H9 (cell line): ENCODE measurements at regions not wholly inside any gene's neighbourhood (a gene's known extent, or its start where the extent isn't known, plus 50 kb on each side); places are given as distances from the start of the nearest gene placed in this dataset.

Experiments used
- DNase-seq: peaks from one replicate; pipeline ENCODE4 v3.0.0-alpha.2; 2017
- H2AFZ ChIP-seq: one replicate; pipeline ENCODE4 v1.6.1; 2013; ENCODE audit warnings: mild to moderate bottlenecking, low read length, control low read depth, moderate library complexity
- H2AK5ac ChIP-seq: 2 replicates; pipeline ENCODE4 v1.6.1; 2013; ENCODE audit warnings: low read length, control low read depth, mixed read lengths; ENCODE audit not compliant: insufficient read length
- H2BK120ac ChIP-seq: one replicate; pipeline ENCODE4 v1.6.1; 2013; ENCODE audit warnings: low read depth, mild to moderate bottlenecking, low read length, control low read depth, inconsistent platforms; ENCODE audit not compliant: poor library complexity, severe bottlenecking
- H2BK12ac ChIP-seq: 2 replicates; pipeline ENCODE4 v1.6.1; 2013; ENCODE audit warnings: low read length, control low read depth, mixed read lengths, low read depth; ENCODE audit not compliant: insufficient read length
- H2BK15ac ChIP-seq: 2 replicates; pipeline ENCODE4 v1.6.1; 2013; ENCODE audit warnings: low read depth, low read length, control low read depth
- H2BK20ac ChIP-seq: one replicate; pipeline ENCODE4 v1.6.1; 2013; ENCODE audit warnings: low read depth, mild to moderate bottlenecking, low read length, control low read depth, inconsistent platforms; ENCODE audit not compliant: poor library complexity, severe bottlenecking
- H2BK5ac ChIP-seq: 2 replicates; pipeline ENCODE4 v1.6.1; 2013; ENCODE audit warnings: low read length, control low read depth, mixed read lengths; ENCODE audit not compliant: insufficient read length
- H3K14ac ChIP-seq: 2 replicates; pipeline ENCODE4 v1.6.1; 2013; ENCODE audit warnings: low read length, control low read depth; ENCODE audit not compliant: insufficient read depth
- H3K18ac ChIP-seq: 2 replicates; pipeline ENCODE4 v1.6.1; 2013; ENCODE audit warnings: low read depth, mild to moderate bottlenecking, mixed read lengths, low read length, control low read depth; ENCODE audit not compliant: insufficient read length
- H3K23ac ChIP-seq: 2 replicates; pipeline ENCODE4 v1.6.1; 2013; ENCODE audit warnings: low read length, control low read depth, mixed read lengths, low read depth; ENCODE audit not compliant: insufficient read length
- H3K23me2 ChIP-seq: 2 replicates; pipeline ENCODE4 v1.6.1; 2013; ENCODE audit warnings: low read depth, mild to moderate bottlenecking, mixed read lengths, low read length, control low read depth; ENCODE audit not compliant: insufficient read length, poor library complexity, severe bottlenecking
- H3K27ac ChIP-seq: 2 replicates; pipeline ENCODE4 v1.5.1; 2013; ENCODE audit warnings: low read length, control low read depth, mixed read lengths, low read depth; ENCODE audit not compliant: insufficient read length
- H3K27me3 ChIP-seq: 2 replicates; pipeline ENCODE4 v1.6.1; 2013; ENCODE audit warnings: low read length, control low read depth, inconsistent platforms; ENCODE audit not compliant: insufficient read depth
- H3K4ac ChIP-seq: 2 replicates; pipeline ENCODE4 v1.6.1; 2013; ENCODE audit warnings: low read depth, mild to moderate bottlenecking, control low read depth, inconsistent platforms, low read length, moderate library complexity
- H3K4me1 ChIP-seq: 2 replicates; pipeline ENCODE4 v1.6.1; 2013; ENCODE audit warnings: low read length, control low read depth, inconsistent platforms; ENCODE audit not compliant: insufficient read depth
- H3K4me2 ChIP-seq: 2 replicates; pipeline ENCODE4 v1.6.1; 2013; ENCODE audit warnings: low read length, control low read depth, mixed read lengths; ENCODE audit not compliant: insufficient read length, insufficient read depth
- H3K56ac ChIP-seq: 2 replicates; pipeline ENCODE4 v1.6.1; 2013; ENCODE audit warnings: low read depth, mild to moderate bottlenecking, mixed read lengths, low read length, control low read depth; ENCODE audit not compliant: insufficient read length
- H3K79me1 ChIP-seq: 2 replicates; pipeline ENCODE4 v1.6.1; 2013; ENCODE audit warnings: low read depth, mild to moderate bottlenecking, moderate library complexity, low read length, control low read depth, inconsistent platforms; ENCODE audit not compliant: insufficient read depth, poor library complexity, severe bottlenecking
- H3K79me2 ChIP-seq: 2 replicates; pipeline ENCODE4 v1.6.1; 2013; ENCODE audit warnings: low read length, control low read depth, inconsistent platforms; ENCODE audit not compliant: insufficient read depth
- H3K9ac ChIP-seq: 2 replicates; pipeline ENCODE4 v1.6.1; 2013; ENCODE audit warnings: low read length, control low read depth, mixed read lengths; ENCODE audit not compliant: insufficient read length; ENCODE audit errors: extremely low read depth
- H3K9me3 ChIP-seq: one replicate; pipeline ENCODE4 v1.6.1; 2013; ENCODE audit warnings: low read depth, low read length, inconsistent platforms; ENCODE audit not compliant: control insufficient read depth
- H3T11ph ChIP-seq: one replicate; pipeline ENCODE4 v1.6.1; 2013; ENCODE audit warnings: mild to moderate bottlenecking, low read length, control low read depth, inconsistent platforms
- H4K20me1 ChIP-seq: one replicate; pipeline ENCODE4 v1.6.1; 2013; ENCODE audit not compliant: control insufficient read depth, insufficient read length, insufficient read depth
- H4K5ac ChIP-seq: 2 replicates; pipeline ENCODE4 v1.6.1; 2013; ENCODE audit warnings: low read depth, mild to moderate bottlenecking, mixed read lengths, low read length, control low read depth; ENCODE audit not compliant: insufficient read length
- H4K8ac ChIP-seq: replicated peaks from 2 replicates; pipeline ENCODE4 v1.6.1; 2013; ENCODE audit warnings: low read length, control low read depth, mixed read lengths, low read depth; ENCODE audit not compliant: insufficient read length
- H4K91ac ChIP-seq: 2 replicates; pipeline ENCODE4 v1.6.1; 2013; ENCODE audit warnings: low read depth, mild to moderate bottlenecking, moderate library complexity, mixed read lengths, low read length, control low read depth; ENCODE audit not compliant: insufficient read length
- H3K27ac Mint-ChIP-seq, 3 experiments: 2 replicates in 2 of 3; 3 replicates in 1 of 3; pipeline ENCODE4 v1.8.0; 2020 to 2021; ENCODE audit warnings: mixed read lengths in 3 of 3, mild to moderate bottlenecking in 1 of 3, moderate library complexity in 1 of 3
- H3K27me3 Mint-ChIP-seq: 2 replicates; pipeline ENCODE4 v1.8.0; 2021; ENCODE audit warnings: low read depth, mild to moderate bottlenecking, moderate library complexity, mixed read lengths
- H3K36me3 Mint-ChIP-seq, 3 experiments: 2 replicates in 2 of 3; 3 replicates in 1 of 3; pipeline ENCODE4 v1.8.0; 2020 to 2021; ENCODE audit warnings: low read depth in 3 of 3, mixed read lengths in 3 of 3; ENCODE audit not compliant: insufficient read depth in 1 of 3
- H3K4me1 Mint-ChIP-seq, 2 experiments: 2 replicates each; pipeline ENCODE4 v1.8.0; 2020; ENCODE audit warnings: mixed read lengths in 2 of 2
- H3K4me3 Mint-ChIP-seq, 2 experiments: 2 replicates in 1 of 2; 3 replicates in 1 of 2; pipeline ENCODE4 v1.8.0; 2020 to 2021; ENCODE audit warnings: mild to moderate bottlenecking in 2 of 2, mixed read lengths in 2 of 2, moderate library complexity in 1 of 2
- H3K9me3 Mint-ChIP-seq, 2 experiments: 2 replicates in 1 of 2; 3 replicates in 1 of 2; pipeline ENCODE4 v1.8.0; 2020; ENCODE audit warnings: mild to moderate bottlenecking in 2 of 2, mixed read lengths in 2 of 2, moderate library complexity in 1 of 2
- CTCF ChIP-seq: fragments of 200-600 bp; sonication (generic); conservative IDR thresholded peaks from 3 replicates; pipeline ENCODE4 v1.8.0; 2021; ENCODE audit warnings: antibody characterized with exemption, mild to moderate bottlenecking
- WGBS: extraction: QIAGEN DNeasy Blood & Tissue Kit; methylation state at CpG from one replicate; pipeline ENCODE4 v1.1.7; 2013; ENCODE audit warnings: missing lambda C conversion rate, low lambda C conversion rate, mixed read lengths; ENCODE audit not compliant: insufficient read length; ENCODE audit errors: extremely low coverage; 5-methylcytosine and 5-hydroxymethylcytosine counted together

GRCh38 chr17:77681861-77682260, 276.6 kb upstream of the TNRC6C start:
- Histone ChIP-seq H3T11ph (no peak overlapping the region), H3K4ac (no peak overlapping the region), H3K9ac (no peak overlapping the region), H3K27ac (no peak overlapping the region), H4K5ac (no peak overlapping the region), H3K79me2 (no peaks in the 10 kb centered on the region), H3K9me3 (no peaks in the 10 kb centered on the region), H4K20me1 (no peaks in the 10 kb centered on the region), H3K4me2 (no peak overlapping the region), H4K8ac (no peak overlapping the region), H2BK20ac (no peak overlapping the region), H2BK5ac (no peak overlapping the region), H2BK15ac (no peak overlapping the region), H2BK120ac (no peak overlapping the region), H3K18ac (no peak overlapping the region), H3K27me3 (no peaks in the 10 kb centered on the region; the same call in 1 of the 2 replicates), H3K79me1 (no peaks in the 10 kb centered on the region), H3K56ac (no peak overlapping the region), H4K91ac (no peak overlapping the region), H3K23ac (no peak overlapping the region), H2AFZ (no peak overlapping the region), H3K4me1 (peaks cover 12% of the 10 kb centered on the region), H3K23me2 (no peaks in the 10 kb centered on the region), H3K14ac (no peak overlapping the region), H2BK12ac (no peak overlapping the region), H2AK5ac (no peak overlapping the region)
- no CpG with 5 or more reads among the region's 8 CpGs for WGBS
- H3K4me1 Mint-ChIP-seq = peaks cover 9 to 21% of the 10 kb centered on the region in 2 experiments
- H3K9me3 Mint-ChIP-seq = no peaks in the 10 kb centered on the region; a peak in 1 of 5 replicates
- H3K27ac Mint-ChIP-seq = no peak overlapping the region; a peak in 1 of 7 replicates
- peaks cover 22% of the 10 kb centered on the region for H3K27me3 Mint-ChIP-seq
- peak; percentile 21 for DNase-seq
- no peaks in the 10 kb centered on the region for H3K36me3 Mint-ChIP-seq
- no peak overlapping the region for H3K4me3 Mint-ChIP-seq
- no peak for TF ChIP-seq CTCF
